Parathyroid adenoma (tissue), 2 donors: ENCODE measurements at regions not wholly inside any gene's neighbourhood (a gene's known extent, or its start where the extent isn't known, plus 50 kb on each side); places are given as distances from the start of the nearest gene placed in this dataset.

ENCODE experiments used
- H2AFZ ChIP-seq: fragments of 300-600 bp; sonication (generic); one replicate; pipeline ENCODE4 v1.7.0; 2017; ENCODE audit warnings: antibody characterized with exemption, mild to moderate bottlenecking
- H3K27ac ChIP-seq: fragments of 300-600 bp; sonication (generic); one replicate; pipeline ENCODE4 v1.7.0; 2017
- H3K27me3 ChIP-seq: fragments of 300-600 bp; sonication (generic); one replicate; pipeline ENCODE4 v1.7.0; 2017; ENCODE audit warnings: low read length; ENCODE audit not compliant: control insufficient read depth, insufficient read depth
- H3K36me3 ChIP-seq: fragments of 300-600 bp; sonication (generic); one replicate; pipeline ENCODE4 v1.7.0; 2017; ENCODE audit warnings: low read length; ENCODE audit not compliant: control insufficient read depth, insufficient read depth
- H3K4me1 ChIP-seq: fragments of 300-600 bp; sonication (generic); one replicate; pipeline ENCODE4 v1.7.0; 2017; ENCODE audit warnings: control low read depth
- H3K4me2 ChIP-seq: fragments of 300-600 bp; sonication (generic); one replicate; pipeline ENCODE4 v1.7.0; 2017; ENCODE audit warnings: low read length
- H3K4me3 ChIP-seq: fragments of 300-600 bp; sonication (generic); one replicate; pipeline ENCODE4 v1.7.0; 2017; ENCODE audit warnings: low read depth, low read length
- H3K79me2 ChIP-seq: fragments of 300-600 bp; sonication (generic); one replicate; pipeline ENCODE4 v1.7.0; 2017; ENCODE audit warnings: control low read depth
- H3K9ac ChIP-seq: fragments of 300-600 bp; sonication (generic); one replicate; pipeline ENCODE4 v1.7.0; 2017; ENCODE audit warnings: mild to moderate bottlenecking
- H3K9me3 ChIP-seq: fragments of 300-600 bp; sonication (generic); one replicate; pipeline ENCODE4 v1.7.0; 2017; ENCODE audit warnings: low read length; ENCODE audit not compliant: control insufficient read depth
- CTCF ChIP-seq: fragments of 300-600 bp; sonication (generic); IDR thresholded peaks from one replicate; pipeline ENCODE4 v1.7.0; 2017; ENCODE audit warnings: antibody characterized with exemption, mild to moderate bottlenecking
- donor health status: primary hyperparathyroidism.

GRCh38 chr18:47719096-47719780 lies 211.2 kb downstream of the SMAD2 start:
- no peaks in the 10 kb centered on the region for H3K27me3 ChIP-seq
- H3K4me1 ChIP-seq, result no peaks in the 10 kb centered on the region
- TF ChIP-seq CTCF, result no peak
- no peaks in the 10 kb centered on the region for H3K9me3 ChIP-seq
- no peak overlapping the region for H3K27ac ChIP-seq
- H3K36me3 ChIP-seq, result no peaks in the 10 kb centered on the region
- H3K9ac ChIP-seq, result no peak overlapping the region
- H3K4me3 ChIP-seq, result no peak overlapping the region
- H3K4me2 ChIP-seq, result no peak overlapping the region
- no peak overlapping the region for H2AFZ ChIP-seq
- no peaks in the 10 kb centered on the region for H3K79me2 ChIP-seq

GRCh38 chr18:47718646-47719045 lies 211.8 kb downstream of the SMAD2 start:
- no peaks in the 10 kb centered on the region for H3K36me3 ChIP-seq

GRCh38 chr18:47717257-47717656 lies 213.2 kb downstream of the SMAD2 start:
- Histone ChIP-seq H2AFZ (no peak overlapping the region), H3K27ac (no peak overlapping the region), H3K36me3 (no peaks in the 10 kb centered on the region), H3K79me2 (no peaks in the 10 kb centered on the region), H3K4me1 (no peaks in the 10 kb centered on the region), H3K9me3 (no peaks in the 10 kb centered on the region), H3K4me3 (no peak overlapping the region), H3K27me3 (no peaks in the 10 kb centered on the region), H3K9ac (no peak overlapping the region), H3K4me2 (no peak overlapping the region)
- no peak for TF ChIP-seq CTCF

More at GRCh38 chr18:47718646-47719045, 211.8 kb downstream of the SMAD2 start:
- no peak overlapping the region for H3K4me2 ChIP-seq
- H3K4me3 ChIP-seq, result no peak overlapping the region
- TF ChIP-seq CTCF, result no peak
- H3K9ac ChIP-seq, result no peak overlapping the region
- H2AFZ ChIP-seq, result no peak overlapping the region
- no peak overlapping the region for H3K27ac ChIP-seq
- H3K27me3 ChIP-seq, result no peaks in the 10 kb centered on the region
- no peaks in the 10 kb centered on the region for H3K9me3 ChIP-seq
- H3K79me2 ChIP-seq, result no peaks in the 10 kb centered on the region
- no peaks in the 10 kb centered on the region for H3K4me1 ChIP-seq

GRCh38 chr18:47716632-47717185 lies 213.8 kb downstream of the SMAD2 start:
- Histone ChIP-seq H3K27me3 (no peaks in the 10 kb centered on the region), H3K4me2 (no peak overlapping the region), H3K9me3 (no peaks in the 10 kb centered on the region), H3K79me2 (no peaks in the 10 kb centered on the region), H3K27ac (no peak overlapping the region), H3K9ac (no peak overlapping the region), H3K4me3 (no peak overlapping the region), H3K4me1 (no peaks in the 10 kb centered on the region), H2AFZ (no peak overlapping the region), H3K36me3 (no peaks in the 10 kb centered on the region)
- no peak for TF ChIP-seq CTCF

- no peak for TF ChIP-seq CTCF
- no peak overlapping the region for H3K9ac ChIP-seq
- no peaks in the 10 kb centered on the region for H3K79me2 ChIP-seq
- H3K27me3 ChIP-seq, result no peaks in the 10 kb centered on the region
- no peaks in the 10 kb centered on the region for H3K4me1 ChIP-seq
- H3K4me2 ChIP-seq, result no peak overlapping the region
- H3K9me3 ChIP-seq, result no peaks in the 10 kb centered on the region
- H3K36me3 ChIP-seq, result no peaks in the 10 kb centered on the region
- H2AFZ ChIP-seq, result no peak overlapping the region
- no peak overlapping the region for H3K27ac ChIP-seq
- no peak overlapping the region for H3K4me3 ChIP-seq
Observed at GRCh38 chr18:47710451-47710850, 220.0 kb downstream of the SMAD2 start.
